ENCODE measurements at regions not wholly inside any gene's neighbourhood (a gene's known extent, or its start where the extent isn't known, plus 50 kb on each side); places are given as distances from the start of the nearest gene placed in this dataset.

- TF ChIP-seq CTCF (IDR thresholded peaks at IDR 0.05) (no peak), EP300 (IDR thresholded peaks at IDR 0.05) (no peak), POLR2AphosphoS5 (IDR thresholded peaks at IDR 0.05) (no peak), POLR2A (IDR thresholded peaks at IDR 0.05) (no peak)
Measured at GRCh38 chr1:88333086-88333695, 350.9 kb upstream of the PKN2 start.
